ENCODE measurements at regions not wholly inside any gene's neighbourhood (a gene's known extent, or its start where the extent isn't known, plus 50 kb on each side); places are given as distances from the start of the nearest gene placed in this dataset.

DNA sequence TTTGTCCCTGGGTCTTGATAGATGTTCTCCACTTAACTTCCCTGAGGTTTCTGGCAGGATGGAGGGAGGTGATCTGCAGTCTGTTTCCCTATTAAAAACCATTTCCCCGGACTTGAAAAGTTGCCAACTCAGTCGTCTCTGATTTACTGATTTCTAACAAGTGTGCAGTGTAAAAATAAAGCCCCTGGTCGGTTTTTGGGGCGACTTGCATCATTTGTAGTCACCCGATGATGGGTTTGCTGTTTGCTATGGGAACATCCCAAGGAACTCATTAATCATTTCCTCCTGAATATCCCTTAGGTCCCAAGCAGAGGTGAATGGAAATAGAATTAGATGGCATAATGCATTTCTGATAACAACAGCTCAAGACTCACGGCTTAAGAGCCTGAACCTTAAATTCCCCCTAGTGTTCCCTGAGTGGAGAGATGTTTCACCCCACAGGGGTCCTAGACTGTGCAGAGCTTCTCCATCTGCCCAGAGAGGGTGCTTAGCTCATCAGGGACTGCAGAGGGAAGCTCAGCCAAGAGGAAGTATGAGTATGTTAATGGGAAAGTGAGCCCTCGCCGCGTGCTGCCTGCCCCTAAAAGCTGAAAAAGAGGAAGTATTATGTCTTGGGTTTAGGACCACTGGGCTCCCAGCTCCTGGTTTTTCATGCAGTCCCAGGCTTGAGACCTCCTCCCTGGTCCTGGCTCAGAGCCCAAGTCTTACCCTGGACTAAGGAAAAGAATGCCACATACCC, 115.1 kb upstream of the DAP start:
- no peak for DNase-seq (ENCODE audit: low read depth in 3 of 3)

DNA sequence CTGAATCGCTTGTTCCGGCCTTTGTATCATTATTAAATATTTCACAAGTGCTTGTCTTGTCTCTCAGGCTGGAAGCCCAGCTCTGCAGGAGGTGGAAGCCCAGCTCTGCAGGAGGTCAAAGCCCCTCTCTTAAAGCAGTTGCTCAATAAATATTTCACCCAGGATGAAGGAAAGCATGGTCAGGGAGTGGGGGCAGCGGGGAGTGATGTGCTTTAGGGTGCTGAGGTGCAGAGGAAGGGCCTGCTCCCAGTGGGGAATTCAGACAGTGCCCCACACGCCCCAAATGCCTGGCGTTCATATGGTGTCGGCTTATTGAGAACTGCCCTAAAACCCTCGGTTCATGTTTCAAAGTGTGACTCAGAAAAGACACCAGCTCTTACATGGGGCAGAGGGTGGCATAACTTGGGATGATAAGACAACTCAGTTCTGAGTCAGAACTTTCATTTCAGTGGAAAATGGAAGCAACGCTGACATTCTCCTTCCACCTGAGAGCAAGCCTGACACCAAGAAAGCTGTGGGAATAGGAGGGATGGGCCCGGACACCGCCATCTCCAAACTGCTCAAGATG, 114.3 kb upstream of the DAP start:
- no peak for DNase-seq (ENCODE audit: low read depth in 3 of 3)

DNA sequence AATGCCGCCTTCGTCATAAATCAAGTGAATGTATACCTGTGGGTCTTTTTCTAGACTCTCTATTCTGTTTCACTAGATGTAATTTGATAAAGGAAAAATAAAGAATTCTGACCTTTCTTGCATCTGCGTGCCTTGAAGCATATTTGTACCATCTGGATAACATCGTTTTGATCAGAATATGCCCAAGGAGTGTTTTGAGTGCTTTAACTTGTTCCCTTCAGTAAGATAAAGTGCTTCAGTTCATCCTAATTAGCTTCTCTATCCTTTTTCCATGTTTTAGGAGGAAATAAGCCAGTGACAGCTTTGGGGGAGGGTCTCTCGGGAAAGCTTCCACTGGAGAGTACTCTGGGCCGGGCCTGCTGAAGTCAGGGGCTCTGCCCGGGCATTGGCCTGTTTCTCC, 113.5 kb upstream of the DAP start:
- no peak for DNase-seq (ENCODE audit: low read depth in 3 of 3)

DNA sequence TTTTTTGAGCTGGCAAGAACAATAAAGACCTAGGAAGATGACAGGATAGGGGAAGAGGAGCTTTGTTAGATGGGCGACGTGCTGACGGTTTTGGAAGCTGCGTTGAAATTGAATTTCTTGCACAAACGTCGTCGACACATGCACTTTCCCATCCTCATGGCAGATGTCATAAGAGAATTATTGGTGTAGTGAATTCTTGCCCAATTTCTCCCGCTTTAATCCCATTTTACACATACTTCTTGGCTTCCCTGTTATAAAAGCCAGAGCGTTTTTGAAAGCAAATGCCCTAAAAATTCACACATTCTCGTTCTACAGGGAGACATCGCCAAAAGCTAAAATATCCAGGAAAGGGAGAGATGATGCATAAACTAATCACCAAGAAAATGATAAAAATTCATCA, 109.8 kb upstream of the DAP start:
- DNase-seq (ENCODE audit: low read depth in 3 of 3) = no peak

DNA sequence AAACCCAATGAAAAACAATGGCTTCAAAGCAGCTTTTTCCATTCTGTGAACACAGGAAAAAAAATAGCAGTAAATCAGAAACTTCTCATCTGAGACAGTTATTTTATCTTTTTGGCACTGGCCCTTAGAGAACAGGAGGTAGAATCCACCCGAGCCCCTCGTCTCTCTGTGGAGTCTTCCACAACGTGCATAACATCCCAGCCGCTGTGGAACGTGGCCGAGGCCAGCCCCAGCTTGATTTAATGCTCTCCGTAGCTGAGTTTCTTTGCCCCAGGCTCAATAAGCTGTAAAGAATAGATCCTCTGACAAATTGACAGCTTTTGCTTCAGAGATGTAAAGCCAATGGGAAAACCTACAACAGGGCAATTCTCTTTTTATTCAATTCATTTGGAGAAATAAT, 107.9 kb upstream of the DAP start:
- DNase-seq (ENCODE audit: low read depth in 3 of 3) = no peak

DNA sequence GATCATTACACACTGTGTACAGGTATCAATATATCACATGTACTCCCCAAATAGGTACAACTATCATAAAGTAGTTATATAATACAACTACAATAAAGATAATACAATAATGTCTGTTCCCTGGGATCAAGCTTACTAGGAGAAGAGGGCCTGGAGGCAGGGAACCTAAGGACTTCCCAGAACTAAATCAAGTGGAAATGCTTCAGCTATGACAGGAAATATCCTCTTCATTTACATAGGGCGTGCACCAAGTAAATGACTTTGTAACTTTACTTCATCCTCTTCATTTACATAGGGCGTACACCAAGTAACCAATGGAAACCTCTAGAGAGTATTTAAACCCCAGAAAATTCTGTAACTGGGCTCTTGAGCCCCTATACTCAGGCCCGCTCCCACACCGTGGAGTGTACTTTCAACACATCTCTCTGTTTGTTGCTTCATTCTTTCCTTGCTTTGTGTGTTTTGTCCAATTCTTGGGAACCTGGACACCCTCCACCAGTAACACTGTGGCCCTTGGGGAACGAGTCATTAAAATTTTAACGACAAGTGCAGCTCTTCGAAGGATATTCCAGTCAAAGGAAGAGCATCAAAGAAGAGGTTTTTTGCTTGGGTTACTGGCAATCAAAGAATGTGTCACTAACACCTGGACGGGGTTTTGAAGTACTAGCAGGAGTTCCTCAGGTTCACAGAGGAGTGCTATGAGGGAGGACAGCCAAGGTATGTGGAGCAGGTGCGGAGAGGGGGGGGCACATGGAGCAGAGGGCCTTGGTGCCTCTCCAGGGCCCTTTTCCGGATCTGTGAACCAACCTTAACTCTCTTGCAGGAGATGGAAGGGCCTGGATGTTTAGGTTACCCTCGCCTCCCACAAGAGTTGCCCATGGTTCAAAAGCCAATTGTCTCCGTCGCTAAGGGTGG, 106.6 kb upstream of the DAP start:
- DNase-seq (ENCODE audit: low read depth in 3 of 3) = no peak

DNA sequence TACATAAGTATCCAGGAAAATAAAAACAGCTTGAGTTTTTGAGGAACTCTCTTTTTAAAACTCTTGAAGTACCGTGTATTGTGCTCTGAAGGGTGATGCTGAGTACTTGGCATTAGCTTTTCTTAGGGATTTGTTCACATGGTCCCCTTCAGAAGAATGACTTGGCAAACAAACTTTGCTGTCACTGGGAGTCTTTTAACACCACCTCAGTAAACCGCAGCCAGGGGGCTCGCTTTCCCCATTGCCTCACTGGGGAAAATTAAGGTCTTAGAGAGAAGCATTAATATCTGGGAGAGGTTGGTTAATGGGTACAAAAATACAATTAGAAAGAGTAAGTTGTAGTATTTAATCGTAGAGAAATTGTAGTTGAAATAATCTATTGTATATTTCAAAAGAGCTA, 105.9 kb upstream of the DAP start:
- DNase-seq (ENCODE audit: low read depth in 3 of 3) = no peak

DNA sequence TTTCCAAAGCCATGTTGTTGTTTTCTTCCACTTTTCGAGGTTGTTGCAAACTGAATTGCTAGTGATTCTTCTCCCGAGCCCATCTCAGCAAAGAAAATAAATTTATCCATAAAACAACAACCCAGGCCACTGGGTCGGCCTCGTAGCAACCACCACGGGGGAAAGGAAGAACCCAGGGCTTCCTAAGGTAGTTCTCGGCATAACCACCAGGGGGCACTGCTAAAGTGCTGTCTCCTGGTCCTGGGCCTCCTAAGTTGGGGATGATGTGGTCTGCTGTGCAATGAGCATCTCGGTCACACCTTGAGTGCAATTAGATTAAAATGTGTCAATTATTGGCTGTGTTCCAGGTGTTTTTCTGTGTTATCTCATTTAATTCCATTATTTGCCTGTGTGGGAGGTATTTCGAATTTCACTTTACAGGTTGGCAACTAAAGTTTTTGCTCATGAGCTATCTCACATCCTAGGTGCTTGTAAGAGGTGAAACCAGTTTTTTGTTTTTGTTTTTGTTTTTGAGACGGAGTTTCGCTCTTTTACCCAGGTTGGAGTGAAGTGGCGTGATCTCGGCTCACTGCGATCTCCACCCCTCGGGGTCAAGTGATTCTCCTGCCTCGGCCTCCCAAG, 102.8 kb upstream of the DAP start:
- DNase-seq (ENCODE audit: low read depth in 3 of 3) = peak; percentile 25 to 27 (median 25)

DNA sequence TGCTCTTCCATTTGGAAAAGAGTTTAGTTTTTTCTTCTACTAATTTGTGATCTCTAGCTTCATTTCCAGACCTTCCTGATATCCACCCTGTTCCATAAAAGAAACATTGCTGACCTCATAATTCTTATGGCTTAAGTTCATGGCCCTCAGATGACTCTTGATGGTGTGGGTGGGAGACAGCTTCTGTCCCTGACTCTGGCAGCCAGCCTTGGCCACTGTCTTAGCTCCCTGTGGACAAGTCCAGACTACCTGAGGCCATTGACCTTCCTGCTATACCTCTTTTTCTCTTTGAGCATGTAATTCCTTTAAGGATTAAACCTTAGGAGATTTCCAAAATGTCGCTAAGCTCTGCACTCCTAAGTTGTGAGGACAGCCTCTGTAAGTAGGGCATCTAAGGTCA, 101.1 kb upstream of the DAP start:
- no peak for DNase-seq (ENCODE audit: low read depth in 3 of 3)

DNA sequence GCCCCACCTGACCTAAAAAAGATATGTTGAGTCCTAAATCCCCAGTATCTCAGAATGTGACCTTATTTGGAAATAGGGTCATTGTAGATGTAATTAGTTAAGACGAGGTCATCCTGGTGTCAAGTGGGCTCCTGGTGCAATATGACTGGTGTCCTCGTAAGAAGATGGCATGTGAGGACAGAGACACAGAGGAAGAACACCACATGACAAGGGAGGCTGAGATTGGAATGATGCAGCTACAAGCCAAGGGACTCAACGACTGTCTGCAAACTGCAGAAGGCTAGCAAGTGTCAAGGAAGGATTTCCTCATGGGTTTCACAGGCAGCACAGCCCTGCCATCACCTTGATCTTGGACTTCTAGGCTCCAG, 100.4 kb upstream of the DAP start:
- no peak for DNase-seq (ENCODE audit: low read depth in 3 of 3)

DNA sequence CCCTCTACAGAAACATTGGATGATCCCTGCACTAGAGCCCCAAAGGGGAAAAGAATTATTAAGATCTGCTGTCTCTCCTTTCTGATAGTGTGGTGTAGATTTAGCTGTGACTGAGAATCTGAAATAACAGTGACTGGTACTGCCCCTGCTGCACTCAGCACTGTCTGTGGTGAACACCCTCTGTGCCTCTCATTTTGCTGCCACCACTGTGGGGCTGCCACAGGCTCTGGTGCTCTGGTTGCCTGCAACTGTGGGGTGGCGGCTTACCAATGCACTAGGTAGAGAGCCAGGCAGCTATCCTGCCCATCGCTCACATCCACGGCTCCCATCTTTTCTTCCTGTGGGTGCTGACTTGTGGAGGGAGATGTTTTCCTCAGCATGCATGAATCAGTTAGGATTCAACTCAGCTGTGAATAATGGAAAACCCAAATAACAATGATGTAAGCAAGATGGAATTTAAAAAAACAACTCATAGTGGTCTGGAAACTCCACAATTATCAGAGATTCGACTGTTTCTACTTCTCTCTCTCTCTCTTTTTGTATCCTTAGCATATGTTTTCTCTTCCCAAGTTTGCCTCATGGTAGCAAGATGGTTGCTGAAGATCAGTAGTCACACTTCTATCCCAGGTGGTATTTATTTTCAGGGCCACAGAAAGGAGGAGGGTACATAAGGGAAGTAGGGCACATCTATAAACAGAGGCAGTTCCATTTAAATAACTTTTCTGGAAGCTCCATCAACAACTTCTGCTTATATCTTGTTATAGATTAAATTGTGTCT, 99.8 kb upstream of the DAP start:
- DNase-seq (ENCODE audit: low read depth in 3 of 3) = no peak

DNA sequence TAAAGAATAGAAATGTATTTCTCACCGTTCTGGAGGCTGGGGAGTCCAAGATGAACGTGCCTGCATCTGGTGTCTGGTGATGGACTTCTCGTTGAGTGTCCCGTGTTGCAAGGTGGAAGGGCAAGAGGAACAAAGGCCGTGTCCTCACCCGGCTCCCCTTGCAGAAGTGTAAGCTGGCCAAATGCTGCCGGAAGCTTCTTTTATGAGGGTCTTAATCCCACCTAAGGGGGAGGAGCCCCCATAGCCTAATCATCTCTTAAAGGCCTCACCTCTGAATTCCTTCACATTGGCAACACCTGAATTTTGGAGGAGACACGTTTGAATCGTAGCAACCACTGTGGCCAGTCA, 99.1 kb upstream of the DAP start:
- DNase-seq (ENCODE audit: low read depth in 3 of 3) = no peak

DNA sequence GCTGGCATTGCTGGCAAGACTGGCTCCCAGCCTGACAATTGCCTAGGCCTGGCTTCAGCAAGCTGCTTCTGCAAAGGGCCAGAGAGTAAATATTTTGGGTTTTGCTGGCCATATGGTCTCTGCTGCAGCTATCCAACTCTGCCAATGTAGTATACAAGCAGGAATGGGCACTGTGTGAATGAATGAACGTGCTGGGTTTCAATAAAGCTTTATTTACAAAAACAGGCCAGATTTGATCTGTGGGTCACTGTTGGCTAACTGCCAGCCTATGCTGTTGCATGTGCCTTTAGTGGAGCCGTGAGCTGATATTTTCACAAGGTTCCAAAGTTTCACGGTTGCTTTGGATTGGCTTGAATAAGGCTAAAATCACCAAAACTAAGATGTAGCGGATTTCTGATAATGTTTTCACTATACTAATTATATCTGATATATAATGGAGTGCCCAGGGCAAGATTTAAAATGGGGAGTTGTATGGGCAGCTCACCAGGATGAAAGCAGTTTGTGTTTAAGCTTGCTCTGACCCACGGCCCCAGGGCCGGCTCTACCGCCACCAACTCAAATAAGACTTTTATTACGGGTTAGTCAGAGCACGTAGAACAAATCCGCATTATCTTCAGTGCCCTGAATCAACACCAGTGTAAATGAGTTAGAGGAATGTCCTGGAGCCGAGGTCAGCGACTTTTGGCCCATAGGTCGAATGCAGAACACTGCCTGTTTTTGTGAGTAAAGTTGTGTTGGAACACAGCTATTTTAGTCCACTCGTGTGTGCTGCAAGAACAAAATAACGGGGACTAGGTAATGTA, 98.6 kb upstream of the DAP start:
- no peak for DNase-seq (ENCODE audit: low read depth in 3 of 3)

DNA sequence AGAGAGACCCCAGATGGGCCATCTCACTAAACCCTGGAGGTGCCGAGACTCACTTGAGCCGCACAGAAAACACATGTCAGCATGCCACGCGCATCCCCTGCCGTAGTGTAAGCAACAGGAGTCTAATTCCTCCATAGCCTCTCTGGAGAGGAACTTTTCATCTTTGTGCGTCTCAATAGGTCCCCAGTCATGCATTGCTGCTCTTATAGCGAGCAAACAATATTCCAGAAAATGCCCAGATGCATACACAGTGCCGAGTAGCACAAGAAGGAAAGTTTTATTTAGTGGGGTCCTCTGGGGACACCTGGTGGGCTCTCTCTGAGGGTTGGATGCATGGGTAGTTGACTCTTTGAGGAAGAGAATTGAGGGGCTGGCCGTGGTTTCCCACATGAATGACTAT, 97.9 kb upstream of the DAP start:
- no peak for DNase-seq (ENCODE audit: low read depth in 3 of 3)

DNA sequence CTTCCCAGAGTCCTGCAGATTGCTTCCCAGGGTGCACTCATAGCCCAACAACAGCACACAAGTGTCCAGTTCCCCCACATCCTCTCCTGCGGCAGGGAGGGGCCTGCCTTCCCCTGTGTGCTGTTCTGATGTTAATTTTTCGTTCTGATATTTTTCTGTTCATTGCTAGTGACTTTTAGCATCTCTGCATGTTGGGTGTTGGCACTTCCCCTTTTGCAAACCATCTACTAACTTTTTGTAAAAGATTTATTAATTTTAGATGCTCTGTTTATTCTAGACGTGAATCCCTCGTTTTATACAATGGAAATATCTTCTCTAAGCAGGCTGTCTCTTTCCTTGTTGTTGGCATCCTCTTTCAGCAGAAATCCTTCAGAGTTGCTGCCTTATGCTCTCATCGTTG, 97.3 kb upstream of the DAP start:
- no peak for DNase-seq (ENCODE audit: low read depth in 3 of 3)

DNA sequence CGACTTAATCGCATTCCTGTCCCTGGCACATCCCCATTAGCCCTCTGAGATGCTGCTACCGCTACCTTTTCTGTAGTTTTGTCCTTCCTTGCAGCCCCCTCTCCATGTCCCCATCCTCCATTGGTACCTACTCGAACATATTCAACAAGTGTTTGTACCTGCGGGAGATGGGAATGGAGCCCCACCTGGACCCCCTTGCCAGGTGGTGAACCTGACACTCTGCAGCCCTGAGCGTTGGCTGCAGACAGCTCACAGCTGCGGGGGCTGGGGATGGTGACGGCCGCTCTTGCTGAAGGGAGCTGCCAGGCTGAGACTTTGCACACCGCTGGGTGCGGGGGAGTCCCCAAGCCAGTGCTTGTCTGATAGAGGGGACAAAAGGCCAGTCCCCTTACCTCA, 96.3 kb upstream of the DAP start:
- DNase-seq (ENCODE audit: low read depth in 3 of 3) = no peak

DNA sequence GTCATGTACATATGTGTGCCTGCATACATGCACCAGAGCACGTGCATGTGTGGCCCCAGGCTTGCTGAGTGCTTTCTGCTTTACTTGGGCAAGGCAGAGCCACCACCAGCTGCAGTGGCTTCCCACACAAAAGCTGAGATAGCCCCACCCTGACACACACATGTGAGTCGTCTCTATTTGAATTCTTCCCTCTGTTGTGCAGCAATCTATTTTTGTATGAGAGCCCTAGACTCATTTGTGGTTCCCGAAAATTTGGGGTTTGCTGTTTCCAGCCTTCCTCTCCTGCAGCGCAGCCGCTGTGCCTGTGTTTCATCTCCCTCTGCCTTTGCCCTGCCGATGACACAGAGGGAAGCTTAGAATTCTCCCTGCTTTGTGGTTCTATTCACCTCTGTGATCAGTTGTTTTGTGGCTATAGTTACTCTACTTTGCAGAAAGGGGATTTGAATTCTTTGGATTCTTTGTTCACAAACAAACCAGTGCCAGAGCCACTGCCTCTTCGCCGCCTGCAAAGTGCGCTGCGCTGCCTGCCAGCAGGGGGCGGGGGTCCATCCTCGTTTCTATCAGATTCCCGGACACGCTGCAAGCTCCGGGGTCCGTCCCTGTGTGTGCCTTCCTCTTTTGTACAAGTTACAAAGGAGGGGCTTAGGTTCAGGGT, 95.8 kb upstream of the DAP start:
- DNase-seq (ENCODE audit: low read depth in 3 of 3) = peak in 2 of 3 experiments; percentile 7 to 13

DNA sequence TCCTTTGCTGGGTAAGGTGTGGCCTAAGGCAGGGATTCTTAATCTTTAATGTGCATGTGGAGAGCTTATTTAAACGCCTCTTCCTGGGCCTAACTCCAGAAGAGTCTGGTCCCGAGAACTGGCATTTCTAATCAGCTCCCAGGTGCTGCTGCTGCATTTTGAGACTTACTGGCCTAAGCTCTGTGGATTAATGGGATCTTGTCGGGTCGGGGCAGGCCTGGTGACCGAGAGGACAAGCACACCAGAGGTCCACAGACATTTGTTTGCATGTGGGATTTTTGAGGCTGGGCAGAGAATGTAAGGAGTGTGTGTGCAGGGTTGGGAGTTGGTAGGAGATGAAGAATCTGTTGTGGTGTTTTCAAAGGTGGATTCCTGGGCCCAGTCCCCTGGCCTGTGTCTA, 95.0 kb upstream of the DAP start:
- no peak for DNase-seq (ENCODE audit: low read depth in 3 of 3)

DNA sequence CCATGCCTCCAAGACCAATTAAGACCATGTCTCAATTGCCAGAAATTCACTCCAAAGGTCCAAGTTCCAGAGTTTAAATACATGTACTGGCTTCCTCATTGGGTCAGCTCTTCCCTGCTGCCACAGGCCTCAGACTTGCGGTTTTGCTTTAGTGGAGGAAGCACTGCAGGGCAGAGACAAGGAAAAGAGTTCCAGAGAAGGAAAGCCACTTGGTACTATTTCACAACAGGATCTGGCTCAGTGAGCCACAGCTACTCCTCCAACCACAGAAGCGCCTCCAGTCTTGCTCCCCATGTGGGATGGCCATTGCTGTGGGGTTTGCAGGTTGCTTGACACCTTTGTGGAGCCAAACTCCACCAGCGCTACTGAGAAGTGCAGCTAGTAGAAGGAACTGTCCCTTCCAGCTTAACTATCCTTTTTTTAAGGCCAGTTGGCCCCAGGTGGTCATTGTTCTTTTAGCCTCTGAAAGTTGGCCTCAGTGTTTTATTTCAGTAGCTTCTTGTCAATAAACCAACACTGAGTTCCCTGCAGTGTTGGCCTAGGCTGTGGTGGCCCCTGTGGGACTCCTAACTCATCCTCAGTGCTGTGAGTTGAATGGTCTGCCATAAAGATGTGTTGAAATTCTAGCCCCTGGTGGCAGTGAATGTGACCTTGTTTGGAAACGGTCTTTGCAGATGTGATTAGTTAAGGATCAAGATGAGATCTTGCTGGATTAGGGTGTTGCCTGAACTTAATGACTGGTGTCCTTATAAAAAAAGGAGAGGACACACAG, 93.7 kb upstream of the DAP start:
- no peak for DNase-seq (ENCODE audit: low read depth in 3 of 3)

DNA sequence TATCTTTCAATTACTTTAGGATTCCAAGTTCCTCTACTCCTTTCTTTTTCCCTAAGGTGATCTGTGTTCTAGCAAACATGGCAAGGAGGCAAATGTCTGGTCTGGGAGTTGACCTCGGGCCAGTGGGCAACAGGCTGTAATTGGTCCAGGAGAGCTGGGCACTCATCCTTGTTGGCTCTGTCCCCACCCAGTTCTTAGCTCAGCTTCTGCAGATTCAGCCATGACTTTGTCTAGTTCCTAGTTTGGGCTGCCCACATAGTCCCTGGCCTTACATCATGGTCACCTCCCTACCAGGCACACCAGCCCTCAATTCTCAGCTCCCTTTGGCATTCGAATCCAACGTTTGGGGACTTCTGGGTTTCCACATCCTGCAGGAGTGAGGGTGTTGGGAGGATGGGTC, 92.1 kb upstream of the DAP start:
- no peak for DNase-seq (ENCODE audit: low read depth in 3 of 3)

Data from stimulated activated CD4-positive, alpha-beta T cell treated with anti-CD3 and anti-CD28 coated beads, TNF-alpha, amount 100 ng/mL, for 4 hours (primary cell).